IPS-20b (cell line): ENCODE measurements at regions not wholly inside any gene's neighbourhood (a gene's known extent, or its start where the extent isn't known, plus 50 kb on each side); places are given as distances from the start of the nearest gene placed in this dataset.

ENCODE experiments used
- H3K27ac ChIP-seq: one replicate; pipeline ENCODE4 v1.5.1; 2013; ENCODE audit warnings: low read length
- H3K27me3 ChIP-seq: 2 replicates; pipeline ENCODE4 v1.6.1; 2013; ENCODE audit warnings: mild to moderate bottlenecking, low read length, inconsistent platforms; ENCODE audit not compliant: insufficient read depth
- H3K36me3 ChIP-seq: 2 replicates; pipeline ENCODE4 v1.6.1; 2013; ENCODE audit warnings: low read depth, mild to moderate bottlenecking, inconsistent platforms, low read length, moderate library complexity; ENCODE audit not compliant: insufficient read depth
- H3K4me1 ChIP-seq: 2 replicates; pipeline ENCODE4 v1.6.1; 2013; ENCODE audit warnings: mild to moderate bottlenecking, control low read depth, inconsistent platforms, low read length, moderate library complexity; ENCODE audit not compliant: insufficient read depth
- H3K4me3 ChIP-seq: 2 replicates; pipeline ENCODE4 v1.5.1; 2013; ENCODE audit warnings: mild to moderate bottlenecking, low read length, inconsistent platforms
- H3K9ac ChIP-seq: 2 replicates; pipeline ENCODE4 v1.6.1; 2013; ENCODE audit warnings: low read depth, mild to moderate bottlenecking, inconsistent platforms, low read length, moderate library complexity
- H3K9me3 ChIP-seq: 2 replicates; pipeline ENCODE4 v1.6.1; 2013; ENCODE audit warnings: mild to moderate bottlenecking, low read depth, low read length, inconsistent platforms; ENCODE audit not compliant: insufficient read depth

DNA sequence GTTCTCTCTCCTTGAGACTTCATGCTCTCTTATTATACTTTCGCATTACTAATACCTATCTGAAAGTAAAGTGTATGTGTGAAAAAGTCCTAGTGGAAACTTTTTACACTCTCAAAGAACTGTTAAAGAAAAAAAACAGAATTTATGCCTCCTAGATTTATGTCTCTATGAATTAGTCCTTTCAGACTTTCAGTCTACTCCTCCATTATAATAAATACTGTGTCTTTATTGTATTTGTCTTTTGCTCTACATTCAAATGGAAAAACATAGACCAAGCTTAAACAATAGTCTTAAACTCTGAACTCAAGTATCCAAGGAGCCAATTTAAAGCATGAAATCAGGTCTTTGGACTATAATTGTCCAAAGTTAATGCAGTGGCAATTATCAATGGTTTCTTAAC, 1449.0 kb downstream of the PLA2G4A start:
- Histone ChIP-seq H3K4me3 (no peak overlapping the region), H3K9me3 (no peaks in the 10 kb centered on the region), H3K27me3 (no peaks in the 10 kb centered on the region), H3K4me1 (no peaks in the 10 kb centered on the region), H3K36me3 (no peaks in the 10 kb centered on the region), H3K9ac (no peak overlapping the region), H3K27ac (no peak overlapping the region)

DNA sequence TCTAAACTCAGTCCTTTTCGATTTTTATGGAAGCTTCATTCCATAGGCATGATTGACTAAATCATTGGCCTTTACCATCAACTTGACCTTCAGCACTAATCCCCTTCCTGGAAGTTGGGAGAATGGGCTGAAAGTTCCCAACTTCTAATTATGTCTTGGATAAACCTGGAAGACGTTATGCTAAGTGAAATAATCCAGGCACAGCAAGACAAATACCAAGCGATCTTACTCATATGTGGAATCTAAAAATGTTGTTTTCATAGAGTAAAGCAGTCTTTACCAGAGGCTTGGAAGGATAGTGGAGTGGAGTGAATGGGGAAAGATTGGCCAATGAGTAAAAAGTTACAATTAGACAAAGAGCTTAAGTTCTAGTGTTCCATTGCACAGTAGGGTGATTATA, 1453.2 kb downstream of the PLA2G4A start:
- Histone ChIP-seq H3K27ac (no peak overlapping the region), H3K27me3 (no peaks in the 10 kb centered on the region), H3K4me3 (no peak overlapping the region), H3K9me3 (no peaks in the 10 kb centered on the region), H3K36me3 (no peaks in the 10 kb centered on the region), H3K9ac (no peak overlapping the region), H3K4me1 (no peaks in the 10 kb centered on the region)

DNA sequence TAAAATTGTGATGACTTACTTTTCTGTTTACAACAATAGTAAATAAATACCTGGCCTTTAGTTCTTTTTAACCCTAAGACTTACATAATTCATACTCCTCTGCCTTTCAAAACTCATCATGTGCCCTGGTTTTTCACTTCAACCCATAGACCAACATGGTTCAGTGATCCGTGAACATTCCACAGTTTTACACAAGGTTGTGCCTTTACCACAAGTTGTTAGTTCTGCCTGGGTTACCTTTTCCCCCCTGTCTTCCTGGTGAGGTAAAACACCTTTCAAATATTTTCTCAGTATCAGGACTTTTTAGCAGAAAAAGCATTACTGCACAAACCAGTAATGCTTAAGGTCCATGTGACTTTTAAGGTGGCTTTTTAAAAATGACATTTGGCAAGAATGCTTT, 1466.4 kb downstream of the PLA2G4A start:
- Histone ChIP-seq H3K36me3 (no peaks in the 10 kb centered on the region), H3K4me3 (no peak overlapping the region), H3K27me3 (no peaks in the 10 kb centered on the region), H3K9ac (no peak overlapping the region), H3K9me3 (no peaks in the 10 kb centered on the region), H3K4me1 (no peaks in the 10 kb centered on the region), H3K27ac (no peak overlapping the region)

DNA sequence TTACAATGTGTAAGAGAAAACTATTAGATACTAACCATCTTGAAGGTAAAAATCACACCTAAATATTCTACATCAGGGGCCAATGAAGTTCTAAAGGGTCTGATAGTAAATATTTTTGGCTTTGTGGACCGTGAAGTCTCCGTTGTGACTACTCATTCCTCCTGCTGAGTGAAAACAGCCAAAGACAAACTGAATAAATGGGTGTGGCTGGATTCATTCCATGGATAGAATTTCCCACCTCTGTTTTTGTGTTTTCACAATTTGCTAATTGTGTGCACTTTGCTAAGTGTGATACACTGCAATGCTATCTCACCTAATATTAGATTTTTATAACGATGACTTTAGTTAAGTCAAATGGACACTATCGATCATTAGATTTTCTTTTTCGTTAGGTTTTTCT, 1474.0 kb downstream of the PLA2G4A start:
- Histone ChIP-seq H3K9ac (no peak overlapping the region), H3K4me3 (no peak overlapping the region), H3K4me1 (no peaks in the 10 kb centered on the region), H3K9me3 (no peaks in the 10 kb centered on the region), H3K27ac (no peak overlapping the region), H3K36me3 (no peaks in the 10 kb centered on the region), H3K27me3 (no peaks in the 10 kb centered on the region)

DNA sequence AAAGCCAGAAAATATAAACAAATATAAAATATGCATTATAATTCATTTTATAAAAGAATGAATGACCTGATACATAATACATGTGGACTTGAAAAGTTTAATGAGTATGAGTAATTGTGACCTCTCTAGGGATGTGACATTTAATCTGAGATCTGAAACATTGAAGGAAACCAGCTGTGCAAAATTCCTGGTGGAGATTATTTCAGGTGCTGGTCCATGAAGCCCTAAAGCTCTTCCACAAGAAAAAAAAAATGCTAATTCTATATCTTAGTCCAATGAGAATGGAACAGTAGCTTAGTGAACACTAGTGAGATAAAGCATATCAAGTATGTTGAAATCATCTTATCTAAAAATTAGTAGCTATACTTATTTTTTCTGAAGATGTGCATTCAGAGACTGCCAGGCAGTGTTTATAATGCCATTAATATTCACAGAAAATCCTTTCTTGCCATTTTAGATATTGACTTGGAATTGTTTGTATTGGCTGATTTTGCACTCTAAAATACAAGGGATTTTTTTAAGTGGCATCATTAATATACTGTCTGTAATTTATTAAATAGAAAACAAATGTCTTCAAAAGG, 1485.9 kb downstream of the PLA2G4A start:
- no peaks in the 10 kb centered on the region for H3K27me3 ChIP-seq
- no peaks in the 10 kb centered on the region for H3K4me1 ChIP-seq
- no peak overlapping the region for H3K9ac ChIP-seq
- H3K4me3 ChIP-seq, result no peak overlapping the region
- H3K27ac ChIP-seq, result no peak overlapping the region
- no peaks in the 10 kb centered on the region for H3K9me3 ChIP-seq
- H3K36me3 ChIP-seq, result no peaks in the 10 kb centered on the region

DNA sequence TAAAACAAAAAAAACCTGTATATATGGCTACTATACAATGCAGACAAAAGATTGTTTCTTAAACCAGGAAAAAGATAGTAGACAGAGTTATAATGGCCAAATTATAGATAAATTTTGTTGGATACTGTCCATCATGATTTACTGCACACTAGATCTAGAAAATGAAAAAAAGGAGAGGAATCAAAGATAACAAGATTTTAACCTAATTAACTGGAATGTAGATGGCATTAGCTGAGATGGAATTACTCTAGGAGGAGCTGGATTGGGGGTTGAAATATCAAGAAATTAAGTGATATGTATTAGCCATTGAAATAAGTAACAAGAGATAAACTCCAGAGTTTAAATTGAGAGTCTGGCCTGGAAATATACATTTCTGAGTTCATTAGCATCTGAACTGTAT, 1489.1 kb downstream of the PLA2G4A start:
- no peaks in the 10 kb centered on the region for H3K36me3 ChIP-seq
- H3K4me3 ChIP-seq, result no peak overlapping the region
- no peak overlapping the region for H3K27ac ChIP-seq
- H3K27me3 ChIP-seq, result no peaks in the 10 kb centered on the region
- H3K4me1 ChIP-seq, result peaks cover 6% of the 10 kb centered on the region
- H3K9ac ChIP-seq, result no peak overlapping the region
- no peaks in the 10 kb centered on the region for H3K9me3 ChIP-seq

DNA sequence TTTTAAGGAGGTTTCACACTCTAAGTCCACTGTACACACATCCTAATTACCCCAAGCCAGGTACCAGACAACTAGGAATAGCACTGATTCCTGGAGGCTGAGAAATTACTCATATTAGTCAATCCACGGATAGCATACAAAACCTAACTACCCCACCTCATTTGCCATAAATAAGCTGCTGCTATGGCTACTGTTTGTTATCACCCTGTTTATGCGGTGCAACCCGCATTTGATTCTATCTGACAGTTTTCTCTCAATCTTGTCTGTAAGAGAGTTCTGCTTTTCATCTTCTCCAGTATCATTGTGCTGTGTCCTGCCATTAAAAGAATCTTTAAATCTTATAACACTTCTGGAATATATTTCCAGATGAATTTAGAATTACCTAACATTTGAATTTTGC, 1496.5 kb downstream of the PLA2G4A start:
- no peak overlapping the region for H3K4me3 ChIP-seq
- H3K36me3 ChIP-seq, result no peaks in the 10 kb centered on the region
- H3K27me3 ChIP-seq, result no peaks in the 10 kb centered on the region
- H3K9me3 ChIP-seq, result no peaks in the 10 kb centered on the region
- H3K9ac ChIP-seq, result no peak overlapping the region
- H3K4me1 ChIP-seq, result peaks cover 6% of the 10 kb centered on the region
- H3K27ac ChIP-seq, result no peak overlapping the region

DNA sequence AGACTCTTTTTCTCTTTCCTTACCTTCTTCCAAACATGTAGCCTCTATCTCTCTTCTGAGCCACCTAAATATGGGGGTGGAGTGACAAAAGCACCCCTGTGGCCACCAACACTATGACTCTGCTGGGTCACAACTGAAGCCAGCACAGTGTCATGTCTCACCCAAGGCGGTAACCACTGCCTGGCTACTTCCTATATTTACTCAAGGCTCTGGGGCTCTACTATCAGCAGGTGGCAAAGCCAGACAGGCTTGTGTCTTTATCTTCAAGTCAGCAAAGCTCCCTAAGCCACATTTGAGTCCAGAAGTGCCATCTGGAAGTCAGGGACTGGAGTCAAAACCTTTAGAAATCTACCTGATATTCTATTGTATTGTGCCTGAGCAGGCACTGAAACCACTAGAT, 1515.2 kb downstream of the PLA2G4A start:
- Histone ChIP-seq H3K4me1 (no peaks in the 10 kb centered on the region), H3K36me3 (no peaks in the 10 kb centered on the region), H3K27ac (no peak overlapping the region), H3K4me3 (no peak overlapping the region), H3K27me3 (no peaks in the 10 kb centered on the region), H3K9ac (no peak overlapping the region), H3K9me3 (no peaks in the 10 kb centered on the region)

DNA sequence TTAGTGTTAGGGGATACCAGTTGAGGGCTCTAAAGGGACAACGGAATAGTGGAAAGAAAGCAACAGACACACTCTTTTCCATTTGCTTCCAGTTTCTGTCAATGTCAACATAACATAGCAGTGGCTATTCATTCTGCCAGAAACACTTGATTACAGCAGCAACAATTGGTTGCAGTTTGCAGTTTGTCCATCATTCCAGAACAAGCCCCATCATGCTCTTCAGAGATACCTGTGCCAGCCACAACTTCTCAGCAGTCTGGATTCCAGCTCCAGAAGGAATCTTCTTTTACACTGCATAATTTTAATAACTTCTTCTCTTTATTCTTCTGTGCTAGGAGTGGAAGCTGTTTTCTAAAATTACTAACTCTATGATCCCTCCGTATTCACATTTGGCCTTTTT, 1521.4 kb downstream of the PLA2G4A start:
- no peaks in the 10 kb centered on the region for H3K4me1 ChIP-seq

DNA sequence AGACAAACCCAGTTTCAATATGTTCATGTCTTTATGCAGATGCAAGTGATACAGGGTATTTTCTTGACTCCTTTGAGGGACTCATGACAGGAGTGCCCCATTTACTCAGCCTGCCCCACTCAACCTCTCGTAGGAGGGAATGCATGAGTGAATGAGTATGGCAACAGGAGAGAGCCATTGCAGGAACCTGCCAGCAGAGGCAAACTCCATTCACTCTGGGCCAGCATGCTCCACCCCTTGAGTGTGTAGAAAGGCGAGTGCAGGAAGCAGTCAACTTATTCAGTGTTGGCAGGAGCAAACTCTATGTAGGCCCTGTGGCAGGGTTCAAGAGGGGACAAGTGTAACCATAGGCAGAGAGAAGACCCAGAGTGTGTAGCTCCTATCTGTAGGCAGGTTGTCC, 1526.3 kb downstream of the PLA2G4A start:
- Histone ChIP-seq H3K9me3 (no peaks in the 10 kb centered on the region; the same call in 1 of the 2 replicates), H3K4me3 (no peak overlapping the region), H3K4me1 (no peaks in the 10 kb centered on the region), H3K9ac (no peak overlapping the region), H3K36me3 (no peaks in the 10 kb centered on the region), H3K27me3 (no peaks in the 10 kb centered on the region), H3K27ac (no peak overlapping the region)

More for the DNA sequence above, 1521.4 kb downstream of the PLA2G4A start:
- Histone ChIP-seq H3K4me3 (no peak overlapping the region), H3K9ac (no peak overlapping the region), H3K27ac (no peak overlapping the region), H3K27me3 (no peaks in the 10 kb centered on the region), H3K36me3 (no peaks in the 10 kb centered on the region), H3K9me3 (no peaks in the 10 kb centered on the region)

DNA sequence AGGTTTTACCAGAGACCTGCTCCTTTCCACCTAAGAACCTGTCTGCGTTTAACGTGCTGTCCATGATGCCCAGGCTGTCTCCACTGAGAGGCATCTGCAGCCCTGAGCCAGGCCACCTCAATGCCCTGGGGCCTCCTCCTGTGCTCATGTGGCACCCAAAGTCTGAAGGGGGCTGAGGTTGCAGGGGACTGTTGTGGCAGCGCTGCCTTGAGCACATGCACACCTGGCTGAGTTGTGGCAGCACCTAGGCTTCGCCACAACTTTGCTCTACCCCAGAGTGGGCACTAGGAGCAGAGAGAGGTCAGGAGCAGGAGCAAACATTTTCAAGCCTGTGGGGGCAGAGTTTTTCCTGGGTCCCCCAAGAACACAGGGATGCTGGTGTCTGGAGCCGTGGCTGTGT, 1527.1 kb downstream of the PLA2G4A start:
- Histone ChIP-seq H3K4me3 (no peak overlapping the region), H3K27me3 (no peaks in the 10 kb centered on the region), H3K9me3 (no peaks in the 10 kb centered on the region; the same call in 1 of the 2 replicates), H3K9ac (no peak overlapping the region), H3K36me3 (no peaks in the 10 kb centered on the region), H3K4me1 (no peaks in the 10 kb centered on the region), H3K27ac (no peak overlapping the region)

DNA sequence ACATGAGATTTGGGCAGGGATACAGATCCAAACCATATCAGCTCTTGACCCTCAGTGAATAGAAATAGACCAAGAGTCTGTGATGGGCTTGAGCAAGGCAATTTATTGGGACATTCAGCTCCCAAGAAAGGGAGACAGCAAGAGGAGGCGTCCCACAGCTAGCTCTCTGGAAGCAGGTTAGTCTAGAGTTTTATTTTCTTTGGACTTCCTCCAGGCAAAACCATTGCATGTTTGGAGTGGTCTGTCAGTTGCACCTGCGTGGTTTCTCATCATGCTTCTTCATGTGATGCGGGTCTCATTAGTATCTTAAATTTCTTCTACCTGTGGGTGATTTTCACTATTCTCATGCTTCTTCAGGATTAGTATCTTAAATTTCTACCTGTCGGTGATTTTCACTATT, 1530.6 kb downstream of the PLA2G4A start:
- Histone ChIP-seq H3K27me3 (no peaks in the 10 kb centered on the region), H3K9me3 (no peaks in the 10 kb centered on the region; the same call in 1 of the 2 replicates), H3K4me3 (no peak overlapping the region), H3K36me3 (no peaks in the 10 kb centered on the region), H3K27ac (no peak overlapping the region), H3K9ac (no peak overlapping the region), H3K4me1 (no peaks in the 10 kb centered on the region)
